Right atrium auricular region (tissue), 2 donors: ENCODE measurements at regions not wholly inside any gene's neighbourhood (a gene's known extent, or its start where the extent isn't known, plus 50 kb on each side); places are given as distances from the start of the nearest gene placed in this dataset.

Experiments used
- DNase-seq: peaks from one replicate; pipeline ENCODE4 v3.0.0-alpha.2; 2019; ENCODE audit warnings: low spot score
- H3K27ac ChIP-seq, 2 donors: fragments of 200-600 bp; sonication (generic); 1 replicate in 1 of 2; 2 replicates in 1 of 2; pipeline ENCODE4 v1.5.1; 2016 to 2019
- H3K27me3 ChIP-seq, 2 donors: fragments of 200-600 bp; sonication (generic); one replicate each; pipeline versions ENCODE4 v1.5.1 to v1.6.0; 2017 to 2019
- H3K36me3 ChIP-seq: fragments of 200-600 bp; sonication (generic); one replicate; pipeline ENCODE4 v1.5.1; 2016
- H3K4me1 ChIP-seq, 2 donors: fragments of 200-600 bp; sonication (generic); one replicate each; pipeline versions ENCODE4 v1.5.1 to v1.6.0; 2017 to 2019
- H3K4me3 ChIP-seq, 2 donors: fragments of 200-600 bp; sonication (generic); 1 replicate in 1 of 2; 2 replicates in 1 of 2; pipeline ENCODE4 v1.5.1; 2017 to 2019; ENCODE audit warnings: mild to moderate bottlenecking in 1 of 2, moderate library complexity in 1 of 2
- H3K9me3 ChIP-seq, 2 donors: fragments of 200-600 bp; sonication (generic); one replicate each; pipeline ENCODE4 v1.5.1; 2019
- TF ChIP-seq, protein P1 (sequence below), 2 donors: fragments of 200-600 bp; sonication (generic); IDR thresholded peaks; one replicate each; pipeline ENCODE4 v1.5.1; 2019; ENCODE audit warnings: antibody characterized with exemption in 2 of 2

DNA sequence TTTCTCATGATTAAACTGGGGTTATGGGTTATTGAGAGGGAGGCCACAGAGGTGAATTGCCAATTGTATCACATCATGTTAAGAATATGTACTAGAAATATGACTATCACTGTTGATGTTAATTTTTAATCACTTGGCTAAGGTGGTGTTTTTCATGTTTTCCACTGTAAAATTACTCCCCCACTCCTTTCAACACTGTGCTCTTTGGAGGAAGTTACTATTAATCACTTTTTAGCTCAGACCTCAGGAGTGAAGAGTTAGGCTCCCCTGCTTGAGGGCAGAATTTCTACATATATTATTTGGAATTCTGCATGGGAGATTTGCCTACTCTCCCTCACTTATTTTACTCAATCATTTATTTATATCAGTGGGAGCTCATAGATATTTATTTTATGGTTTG, 76.0 kb upstream of the OSR1 start:
- Histone ChIP-seq H3K27ac (no peak overlapping the region), H3K9me3 (no peaks in the 10 kb centered on the region), H3K4me1 (no peaks in the 10 kb centered on the region), H3K36me3 (no peaks in the 10 kb centered on the region), H3K4me3 (no peak overlapping the region), H3K27me3 (no peaks in the 10 kb centered on the region)
- DNase-seq: no peak
- TF ChIP-seq, protein P1, sequence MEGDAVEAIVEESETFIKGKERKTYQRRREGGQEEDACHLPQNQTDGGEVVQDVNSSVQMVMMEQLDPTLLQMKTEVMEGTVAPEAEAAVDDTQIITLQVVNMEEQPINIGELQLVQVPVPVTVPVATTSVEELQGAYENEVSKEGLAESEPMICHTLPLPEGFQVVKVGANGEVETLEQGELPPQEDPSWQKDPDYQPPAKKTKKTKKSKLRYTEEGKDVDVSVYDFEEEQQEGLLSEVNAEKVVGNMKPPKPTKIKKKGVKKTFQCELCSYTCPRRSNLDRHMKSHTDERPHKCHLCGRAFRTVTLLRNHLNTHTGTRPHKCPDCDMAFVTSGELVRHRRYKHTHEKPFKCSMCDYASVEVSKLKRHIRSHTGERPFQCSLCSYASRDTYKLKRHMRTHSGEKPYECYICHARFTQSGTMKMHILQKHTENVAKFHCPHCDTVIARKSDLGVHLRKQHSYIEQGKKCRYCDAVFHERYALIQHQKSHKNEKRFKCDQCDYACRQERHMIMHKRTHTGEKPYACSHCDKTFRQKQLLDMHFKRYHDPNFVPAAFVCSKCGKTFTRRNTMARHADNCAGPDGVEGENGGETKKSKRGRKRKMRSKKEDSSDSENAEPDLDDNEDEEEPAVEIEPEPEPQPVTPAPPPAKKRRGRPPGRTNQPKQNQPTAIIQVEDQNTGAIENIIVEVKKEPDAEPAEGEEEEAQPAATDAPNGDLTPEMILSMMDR (IDR thresholded peaks at IDR 0.05): no peak

DNA sequence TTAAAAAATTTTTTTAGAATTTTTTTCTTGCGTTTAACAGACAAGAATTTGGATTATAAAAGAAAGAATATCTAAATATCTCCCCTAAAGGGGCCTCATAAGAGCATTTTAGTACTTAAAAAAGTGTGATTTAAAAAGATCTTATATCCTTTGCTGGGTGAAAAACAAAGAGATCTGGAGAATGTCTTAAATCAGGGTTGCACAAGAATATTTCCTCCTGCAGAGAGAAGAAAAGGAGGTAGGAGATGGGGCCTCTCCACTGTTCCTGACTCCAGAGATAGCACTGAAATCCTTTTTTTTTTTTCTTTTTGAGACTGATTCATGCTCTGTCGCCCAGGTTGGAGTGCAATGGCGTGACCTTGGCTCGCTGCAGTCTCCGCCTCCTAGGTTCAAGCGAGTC, 68.5 kb upstream of the OSR1 start:
- no peak overlapping the region for H3K4me3 ChIP-seq
- no peaks in the 10 kb centered on the region for H3K27me3 ChIP-seq
- no peaks in the 10 kb centered on the region for H3K36me3 ChIP-seq
- no peak for DNase-seq
- no peaks in the 10 kb centered on the region for H3K9me3 ChIP-seq
- no peak overlapping the region for H3K27ac ChIP-seq
- TF ChIP-seq, protein P1 (IDR thresholded peaks at IDR 0.05): no peak
- H3K4me1 ChIP-seq: no peaks in the 10 kb centered on the region

DNA sequence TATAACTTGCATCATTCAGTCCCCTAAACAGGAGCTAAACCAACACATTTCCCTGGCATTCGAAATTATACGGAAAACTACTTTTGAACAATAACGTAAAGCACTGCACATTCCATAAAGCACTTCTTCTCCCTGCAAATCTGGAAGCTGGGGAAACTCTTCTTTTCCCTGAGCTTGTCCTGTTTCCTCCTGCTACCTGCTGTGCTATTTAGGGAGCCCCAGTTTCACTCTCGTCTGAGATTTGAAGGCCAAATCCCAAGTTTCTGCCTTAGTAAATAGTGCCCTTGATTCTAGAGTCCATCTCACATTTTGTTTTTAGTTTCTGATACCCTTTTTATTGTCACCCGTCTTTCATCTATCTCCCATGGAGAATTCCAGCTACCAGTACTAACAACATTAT, 67.7 kb upstream of the OSR1 start:
- Histone ChIP-seq H3K27ac (no peak overlapping the region), H3K9me3 (no peaks in the 10 kb centered on the region), H3K36me3 (no peaks in the 10 kb centered on the region), H3K4me3 (no peak overlapping the region), H3K4me1 (no peaks in the 10 kb centered on the region), H3K27me3 (no peaks in the 10 kb centered on the region)
- TF ChIP-seq, protein P1 (IDR thresholded peaks at IDR 0.05): no peak
- DNase-seq: no peak

DNA sequence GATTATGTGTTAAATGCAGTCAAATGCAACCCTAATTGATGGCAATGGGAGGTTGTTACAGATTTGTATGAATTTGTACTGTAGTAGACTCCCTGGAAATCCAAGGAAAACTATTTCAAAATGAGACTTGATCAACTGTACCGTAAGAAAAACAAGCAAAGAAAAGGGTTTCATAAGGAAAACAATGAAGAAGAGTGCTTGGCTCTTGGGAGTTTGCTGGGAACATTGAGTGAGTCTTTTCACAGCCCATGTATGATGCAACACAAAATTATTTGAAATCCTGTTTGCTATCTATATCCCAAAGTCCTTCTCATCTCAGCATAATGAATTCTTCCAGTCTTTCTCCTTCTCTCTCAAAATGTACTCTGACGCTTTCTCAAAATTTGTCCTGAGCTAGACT, 67.0 kb upstream of the OSR1 start:
- H3K27me3 ChIP-seq: no peaks in the 10 kb centered on the region
- no peak for DNase-seq
- no peaks in the 10 kb centered on the region for H3K9me3 ChIP-seq
- TF ChIP-seq, protein P1 (IDR thresholded peaks at IDR 0.05): no peak
- no peaks in the 10 kb centered on the region for H3K36me3 ChIP-seq
- H3K4me3 ChIP-seq: no peak overlapping the region
- H3K27ac ChIP-seq: no peak overlapping the region
- H3K4me1 ChIP-seq: no peaks in the 10 kb centered on the region

DNA sequence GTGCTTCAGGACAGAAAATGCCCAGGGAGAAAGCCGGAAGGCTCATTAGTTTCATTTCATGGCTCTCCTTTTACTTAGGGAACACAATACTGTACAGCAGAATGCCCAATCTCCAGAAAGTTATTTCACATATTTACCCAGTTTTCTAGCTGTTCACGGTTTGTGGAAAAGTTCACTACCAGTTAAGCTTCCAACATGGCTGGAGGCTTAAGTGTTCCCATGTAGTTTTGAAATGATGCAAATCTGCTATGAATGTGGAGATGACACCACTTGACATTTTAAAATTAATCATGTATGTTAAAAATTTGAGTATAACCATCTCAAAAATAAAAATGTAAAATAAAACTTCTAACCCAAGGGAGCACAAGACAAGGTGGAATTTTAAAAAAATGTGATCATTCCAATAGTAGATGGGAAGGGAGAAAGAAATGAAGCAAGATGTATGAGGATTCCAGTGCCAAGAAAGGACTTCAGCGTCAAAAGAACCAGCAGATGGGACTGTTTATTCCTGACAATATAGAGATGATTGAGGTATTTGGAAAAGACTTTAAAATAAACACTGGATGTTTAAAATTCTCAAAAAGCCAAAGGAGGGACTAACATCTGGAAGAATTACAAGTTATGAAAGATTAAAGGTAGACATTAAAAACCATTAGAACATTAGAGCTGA, 60.9 kb upstream of the OSR1 start:
- TF ChIP-seq, protein P1 (IDR thresholded peaks at IDR 0.05): no peak
- Histone ChIP-seq H3K27ac (no peak overlapping the region), H3K9me3 (no peaks in the 10 kb centered on the region)

More for the DNA sequence above, 60.9 kb upstream of the OSR1 start:
- H3K27me3 ChIP-seq: no peaks in the 10 kb centered on the region
- no peak for DNase-seq
- no peaks in the 10 kb centered on the region for H3K4me1 ChIP-seq
- H3K36me3 ChIP-seq: no peaks in the 10 kb centered on the region
- no peak overlapping the region for H3K4me3 ChIP-seq
